Caco-2 (cell line): ENCODE measurements at regions not wholly inside any gene's neighbourhood (a gene's known extent, or its start where the extent isn't known, plus 50 kb on each side); places are given as distances from the start of the nearest gene placed in this dataset.

Source experiments
- BruUV-seq: library from RNA; stranded (reverse); fragments of 400-500 nt; replicated peaks from 2 replicates; lab custom pipeline; 2021; lab: Mats Ljungman, UMichigan
- CTCF ChIA-PET: fragments of 300-600 bp; sonication (Branson Sonifier 250); formaldehyde crosslinking; loops from one replicate; lab custom pipeline; 2022; ENCODE audit warnings: antibody characterized with exemption; lab: Charles Lee
- POLR2A ChIA-PET: fragments of 300-600 bp; sonication (Branson Sonifier 250); formaldehyde crosslinking; loops from one replicate; lab custom pipeline; 2022; ENCODE audit warnings: antibody characterized with exemption; lab: Charles Lee
- DNase-seq, 2 experiments: peaks; one replicate each; pipeline versions ENCODE4 v3.0.0 to v3.0.0-alpha.2; 2020 to 2022
- H3K27me3 ChIP-seq: replicated peaks from 2 replicates; pipeline ENCODE4 v1.6.0; 2011; ENCODE audit warnings: low read length; ENCODE audit not compliant: control insufficient read depth, insufficient read depth
- H3K36me3 ChIP-seq: 2 replicates; pipeline ENCODE4 v1.5.1; 2011; ENCODE audit warnings: low read length; ENCODE audit not compliant: control insufficient read depth, insufficient read depth
- H3K4me1 ChIP-seq: fragments of 250-450 bp; sonication (Bioruptor Pico); 2 replicates; pipeline ENCODE4 v1.5.1; 2020; ENCODE audit warnings: mild to moderate bottlenecking
- H3K4me3 ChIP-seq: 2 replicates; pipeline ENCODE4 v1.5.1; 2011; ENCODE audit warnings: low read depth, mild to moderate bottlenecking, control low read depth, low read length
- H3K9me3 ChIP-seq: fragments of 250-450 bp; sonication (Bioruptor Pico); 2 replicates; pipeline ENCODE4 v1.5.1; 2020; ENCODE audit warnings: mild to moderate bottlenecking, moderate library complexity
- H3K27ac Mint-ChIP-seq: one replicate; pipeline ENCODE4 v1.8.0; 2022; ENCODE audit warnings: mixed read lengths; ENCODE audit not compliant: unreplicated experiment
- H3K27me3 Mint-ChIP-seq: one replicate; pipeline ENCODE4 v1.8.0; 2022; ENCODE audit warnings: mixed read lengths; ENCODE audit not compliant: insufficient read depth, unreplicated experiment
- H3K36me3 Mint-ChIP-seq: one replicate; pipeline ENCODE4 v1.8.0; 2022; ENCODE audit warnings: mild to moderate bottlenecking, mixed read lengths; ENCODE audit not compliant: insufficient read depth, unreplicated experiment
- H3K4me1 Mint-ChIP-seq: one replicate; pipeline ENCODE4 v1.8.0; 2022; ENCODE audit warnings: low read depth, mixed read lengths; ENCODE audit not compliant: unreplicated experiment
- H3K4me3 Mint-ChIP-seq: one replicate; pipeline ENCODE4 v1.8.0; 2022; ENCODE audit warnings: mild to moderate bottlenecking, moderate library complexity, mixed read lengths; ENCODE audit not compliant: unreplicated experiment
- H3K9me3 Mint-ChIP-seq: one replicate; pipeline ENCODE4 v1.8.0; 2022; ENCODE audit warnings: mixed read lengths; ENCODE audit not compliant: unreplicated experiment
- intact Hi-C: fragments of 100-400 bp; cut with micrococcal nuclease; formaldehyde crosslinking; loops from one replicate; pipeline ENCODE4 v1.10.0; 2022; ENCODE audit not compliant: unreplicated experiment
- TF ChIP-seq, protein P1 (sequence below), 2 experiments: fragments of 200-600 bp in 1 of 2; IDR thresholded peaks; 1 replicate in 1 of 2; 2 replicates in 1 of 2; pipeline versions ENCODE4 v1.5.1 to v1.8.0; 2011 to 2022; ENCODE audit warnings: antibody characterized with exemption in 1 of 2, control low read depth in 1 of 2, inconsistent platforms in 1 of 2, low read depth in 1 of 2, low read length in 1 of 2, mild to moderate bottlenecking in 1 of 2, moderate library complexity in 1 of 2; ENCODE audit not compliant: insufficient read depth in 1 of 2, severe bottlenecking in 1 of 2, unreplicated experiment in 1 of 2

DNA sequence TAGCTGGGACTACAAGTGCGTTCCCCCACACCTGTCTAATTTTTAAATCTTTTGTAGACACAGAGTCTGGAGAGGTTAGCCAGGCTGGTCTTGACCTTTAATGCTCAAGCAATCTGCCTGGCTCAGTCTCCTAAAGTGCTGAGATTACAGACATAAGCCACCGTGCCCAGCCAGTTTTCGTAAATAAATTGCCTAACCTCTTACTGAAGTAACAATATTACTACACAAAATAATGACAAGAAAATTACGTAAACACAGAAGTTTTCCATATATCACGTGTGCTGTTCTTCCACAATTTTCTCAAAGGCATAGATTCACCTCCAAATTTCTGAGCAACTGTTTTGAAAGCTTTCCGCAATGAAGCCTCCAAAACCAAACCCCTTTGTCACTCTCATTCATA lies 58.1 kb upstream of the PROK2 start:
- Histone ChIP-seq H3K27me3 (no peaks in the 10 kb centered on the region), H3K4me3 (no peak overlapping the region), H3K4me1 (0 out of 2 replicates have a peak, but pooled peaks cover 3% of the 10 kb centered on the region), H3K9me3 (no peaks in the 10 kb centered on the region), H3K36me3 (no peaks in the 10 kb centered on the region)
- TF ChIP-seq, protein P1, sequence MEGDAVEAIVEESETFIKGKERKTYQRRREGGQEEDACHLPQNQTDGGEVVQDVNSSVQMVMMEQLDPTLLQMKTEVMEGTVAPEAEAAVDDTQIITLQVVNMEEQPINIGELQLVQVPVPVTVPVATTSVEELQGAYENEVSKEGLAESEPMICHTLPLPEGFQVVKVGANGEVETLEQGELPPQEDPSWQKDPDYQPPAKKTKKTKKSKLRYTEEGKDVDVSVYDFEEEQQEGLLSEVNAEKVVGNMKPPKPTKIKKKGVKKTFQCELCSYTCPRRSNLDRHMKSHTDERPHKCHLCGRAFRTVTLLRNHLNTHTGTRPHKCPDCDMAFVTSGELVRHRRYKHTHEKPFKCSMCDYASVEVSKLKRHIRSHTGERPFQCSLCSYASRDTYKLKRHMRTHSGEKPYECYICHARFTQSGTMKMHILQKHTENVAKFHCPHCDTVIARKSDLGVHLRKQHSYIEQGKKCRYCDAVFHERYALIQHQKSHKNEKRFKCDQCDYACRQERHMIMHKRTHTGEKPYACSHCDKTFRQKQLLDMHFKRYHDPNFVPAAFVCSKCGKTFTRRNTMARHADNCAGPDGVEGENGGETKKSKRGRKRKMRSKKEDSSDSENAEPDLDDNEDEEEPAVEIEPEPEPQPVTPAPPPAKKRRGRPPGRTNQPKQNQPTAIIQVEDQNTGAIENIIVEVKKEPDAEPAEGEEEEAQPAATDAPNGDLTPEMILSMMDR (IDR thresholded peaks at IDR 0.05; ENCODE audit: insufficient read depth in 1 of 2, low read depth in 1 of 2, low read length in 1 of 2, severe bottlenecking in 1 of 2, unreplicated experiment in 1 of 2) = no peak
- H3K27me3 Mint-ChIP-seq = peaks cover 7% of the 10 kb centered on the region
- no TSS peak for BruUV-seq
- no peak overlapping the region for H3K4me3 Mint-ChIP-seq
- intact Hi-C loops = no loop called here
- POLR2A ChIA-PET = no interaction called here
- CTCF ChIA-PET = interaction anchor here (0.6 kb wide), 1 partner anchor 207 kb away, joined by 3 read pairs; no protein-coding TSS in a partner anchor
- H3K9me3 Mint-ChIP-seq = no peaks in the 10 kb centered on the region
- no peak overlapping the region for H3K27ac Mint-ChIP-seq
- H3K4me1 Mint-ChIP-seq = no peaks in the 10 kb centered on the region
- no peaks in the 10 kb centered on the region for H3K36me3 Mint-ChIP-seq
- DNase-seq = no peak

DNA sequence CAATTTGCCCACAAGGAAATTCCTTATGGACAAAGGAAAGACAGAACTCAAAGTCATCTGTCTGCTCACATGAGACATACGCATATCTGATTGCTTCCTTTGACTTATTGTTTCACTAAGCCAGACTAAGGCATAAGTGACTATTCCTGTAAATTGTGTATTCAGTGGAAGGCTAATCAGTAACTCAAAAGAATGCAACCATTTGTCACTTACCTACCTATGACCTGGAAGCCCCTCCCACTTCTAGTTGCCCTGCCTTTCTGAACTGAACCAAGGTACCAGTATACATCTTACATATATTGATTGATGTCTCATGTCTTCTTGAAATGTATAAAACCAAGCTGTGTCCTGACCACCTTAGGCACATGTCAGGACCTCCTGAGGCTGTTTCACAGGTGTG lies 53.5 kb upstream of the PROK2 start:
- BruUV-seq = no TSS peak
- TF ChIP-seq, protein P1 (IDR thresholded peaks at IDR 0.05; ENCODE audit: insufficient read depth in 1 of 2, low read depth in 1 of 2, low read length in 1 of 2, severe bottlenecking in 1 of 2, unreplicated experiment in 1 of 2) = no peak
- H3K4me3 ChIP-seq = no peak overlapping the region
- no peaks in the 10 kb centered on the region for H3K9me3 ChIP-seq
- no peaks in the 10 kb centered on the region for H3K27me3 Mint-ChIP-seq
- DNase-seq = peak in 1 of 2 experiments; percentile 5
- H3K4me3 Mint-ChIP-seq = no peak overlapping the region
- no peaks in the 10 kb centered on the region for H3K27me3 ChIP-seq
- H3K4me1 ChIP-seq = 0 out of 2 replicates have a peak, but pooled peaks cover 3% of the 10 kb centered on the region
- H3K36me3 Mint-ChIP-seq = no peaks in the 10 kb centered on the region
- no peaks in the 10 kb centered on the region for H3K36me3 ChIP-seq
- no peaks in the 10 kb centered on the region for H3K9me3 Mint-ChIP-seq
- H3K4me1 Mint-ChIP-seq = no peaks in the 10 kb centered on the region
- ChIA-PET CTCF (no interaction called here), POLR2A (no interaction called here)
- H3K27ac Mint-ChIP-seq = no peak overlapping the region
- intact Hi-C loops = no loop called here
